COR-L47 (cell line): ENCODE measurements at regions not wholly inside any gene's neighbourhood (a gene's known extent, or its start where the extent isn't known, plus 50 kb on each side); places are given as distances from the start of the nearest gene placed in this dataset.
A peak's percentile ranks its signal among the peaks of the same experiment; 100 is the strongest.

ENCODE experiments used
- DNase-seq: peaks from one replicate; lab custom pipeline; 2025; lab: John Stamatoyannopoulos, UW

- peak; percentile 85 for DNase-seq
Observed at GRCh38 chr11:92867913-92868619, 101.4 kb upstream of the MTNR1B start.

GRCh38 chr11:92869716-92870115 is 99.7 kb upstream of the MTNR1B start:
- DNase-seq: no peak

DNA sequence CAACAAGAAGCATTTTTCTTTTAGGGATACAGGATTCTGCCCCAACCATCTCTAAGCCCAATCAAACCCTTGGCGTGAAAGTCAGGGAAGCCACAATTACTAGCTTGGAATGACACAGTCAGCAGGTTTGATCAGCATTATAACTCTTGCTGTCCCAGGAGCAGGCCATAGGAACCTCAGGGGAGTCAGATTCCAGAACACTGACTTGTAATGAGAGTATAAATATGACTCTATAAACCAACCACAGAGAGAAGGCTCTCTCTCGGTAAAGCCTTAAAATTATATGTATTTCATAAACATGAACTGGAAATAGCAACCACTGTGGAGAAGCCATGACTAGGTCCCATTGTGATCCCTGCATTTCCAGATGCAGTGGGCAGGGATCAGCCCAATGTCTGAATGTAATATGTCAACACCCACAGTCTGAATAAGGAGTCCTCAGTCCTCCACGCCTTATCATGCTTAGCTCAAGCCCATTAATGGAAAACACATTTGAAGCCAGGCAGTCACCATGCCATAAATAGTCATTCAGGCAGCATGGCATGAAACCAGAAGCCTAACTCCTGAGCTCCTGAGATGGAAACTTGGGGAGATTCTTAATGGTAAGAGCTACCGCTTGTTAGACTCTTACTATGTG is 99.1 kb upstream of the MTNR1B start:
- no peak for DNase-seq

DNA sequence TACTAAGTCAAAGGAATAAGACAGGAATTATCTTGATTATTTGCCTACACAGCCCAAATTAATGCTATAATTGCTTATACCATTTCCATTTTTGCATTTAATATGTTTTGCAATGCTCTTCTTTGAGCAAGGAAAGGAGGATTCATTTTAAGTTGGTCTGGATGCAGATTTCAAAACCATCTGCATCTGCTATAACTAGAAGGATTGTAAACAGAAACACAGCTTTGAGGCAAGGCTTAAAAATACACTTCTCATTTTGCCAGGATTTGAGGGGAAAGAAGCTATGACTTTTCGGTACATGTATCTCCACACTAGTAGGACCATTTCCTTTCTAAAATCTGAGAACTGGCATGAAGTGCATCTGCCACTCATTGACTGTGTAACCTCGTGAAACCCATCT is 95.9 kb upstream of the MTNR1B start:
- no peak for DNase-seq

DNA sequence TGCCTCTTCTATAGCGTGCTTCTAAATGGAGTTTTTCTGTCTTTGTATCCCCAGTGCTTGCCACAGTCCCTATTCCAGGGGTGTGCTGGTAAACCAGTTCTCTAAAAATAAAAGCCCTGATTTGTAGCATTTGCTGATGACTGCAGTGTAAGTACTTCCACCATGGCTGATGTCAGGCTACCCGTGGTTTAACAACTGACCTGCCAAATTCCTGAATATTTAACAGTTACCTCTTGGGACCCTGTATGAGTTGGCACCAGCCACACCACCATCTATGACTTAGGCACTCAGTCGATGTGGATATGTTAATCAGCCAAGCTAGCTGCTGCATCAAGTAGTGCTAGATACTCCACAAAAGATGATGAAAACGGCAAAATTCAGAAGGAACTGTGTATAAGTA is 94.0 kb upstream of the MTNR1B start:
- no peak for DNase-seq

DNA sequence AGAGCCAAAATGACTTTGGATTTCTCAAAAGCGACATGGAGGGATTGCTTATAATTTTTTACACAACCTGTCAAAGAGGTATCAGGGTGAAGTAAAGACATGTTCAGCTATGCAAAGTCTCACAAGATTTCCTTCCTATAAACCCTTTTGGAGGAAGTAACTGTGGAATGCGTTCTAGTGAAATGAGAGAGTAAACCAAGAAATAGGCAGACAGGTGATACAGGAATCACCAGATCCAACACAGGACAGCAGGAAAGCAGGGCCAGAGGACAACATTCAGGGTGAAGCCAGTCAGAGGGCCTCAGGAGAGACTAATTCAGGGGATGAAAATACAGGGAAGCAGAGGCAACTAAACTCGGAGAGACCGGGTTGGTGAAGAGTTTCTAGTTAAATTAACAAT is 90.4 kb upstream of the MTNR1B start:
- no peak for DNase-seq

- DNase-seq: no peak
Observed at GRCh38 chr11:92880381-92880780, 89.1 kb upstream of the MTNR1B start.

DNA sequence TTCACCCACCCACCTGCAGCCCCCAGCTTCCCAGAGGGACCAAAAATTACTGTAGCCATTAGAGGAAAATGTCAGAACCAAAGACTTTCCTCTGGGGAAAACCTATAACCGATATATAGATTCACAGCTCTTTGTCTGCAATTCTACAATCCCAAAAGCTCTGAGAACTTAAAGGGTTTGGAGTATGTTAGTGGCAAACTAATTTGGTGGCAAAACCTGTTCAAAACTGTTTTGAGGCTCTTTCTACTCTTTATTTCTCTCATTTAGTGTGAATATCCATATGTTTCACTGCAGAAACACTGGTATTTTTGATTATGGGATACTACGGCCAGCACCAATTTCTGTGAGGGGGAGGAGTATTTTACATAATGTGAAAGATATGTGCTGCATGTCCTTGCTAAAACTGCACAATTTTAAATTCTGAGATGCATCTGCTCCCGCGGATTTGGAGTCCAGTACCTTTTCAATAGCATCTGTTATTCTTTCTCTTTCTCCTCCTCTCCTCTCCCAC is 87.5 kb upstream of the MTNR1B start:
- no peak for DNase-seq

GRCh38 chr11:92882828-92883611 is 86.4 kb upstream of the MTNR1B start:
- DNase-seq: no peak

GRCh38 chr11:92885600-92885999 is 83.9 kb upstream of the MTNR1B start:
- DNase-seq: no peak

DNA sequence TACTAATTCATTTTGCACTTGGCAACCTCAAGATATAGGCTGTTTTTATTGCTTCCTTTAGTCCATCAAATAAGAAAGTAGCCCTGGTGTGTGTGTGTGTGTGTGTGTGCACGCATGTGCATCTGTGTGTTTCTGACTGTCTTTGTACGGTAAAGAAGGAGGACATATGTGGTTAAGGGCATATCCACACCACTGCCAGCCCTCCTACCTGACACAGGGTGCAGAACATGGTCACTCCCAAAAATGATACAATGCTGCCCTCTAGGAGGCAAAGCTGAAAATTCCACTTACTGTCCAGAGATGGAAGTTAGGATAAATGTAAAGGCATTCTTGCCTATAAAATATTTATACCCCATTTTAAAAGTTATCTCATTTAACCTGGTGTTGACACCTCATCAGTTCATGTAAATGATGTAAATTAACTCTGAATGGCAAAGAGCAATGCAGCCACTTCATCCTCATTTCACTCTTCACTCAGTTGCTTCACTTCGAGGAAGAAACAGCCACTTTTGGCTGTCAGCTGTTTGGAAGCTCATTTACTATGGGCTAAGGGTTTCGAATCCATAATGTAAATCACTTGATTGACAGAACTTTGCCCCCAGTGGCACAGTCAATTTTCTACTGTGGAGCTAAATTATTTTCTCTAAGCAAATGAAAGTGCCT is 83.1 kb upstream of the MTNR1B start:
- peak; percentile 78 for DNase-seq

DNA sequence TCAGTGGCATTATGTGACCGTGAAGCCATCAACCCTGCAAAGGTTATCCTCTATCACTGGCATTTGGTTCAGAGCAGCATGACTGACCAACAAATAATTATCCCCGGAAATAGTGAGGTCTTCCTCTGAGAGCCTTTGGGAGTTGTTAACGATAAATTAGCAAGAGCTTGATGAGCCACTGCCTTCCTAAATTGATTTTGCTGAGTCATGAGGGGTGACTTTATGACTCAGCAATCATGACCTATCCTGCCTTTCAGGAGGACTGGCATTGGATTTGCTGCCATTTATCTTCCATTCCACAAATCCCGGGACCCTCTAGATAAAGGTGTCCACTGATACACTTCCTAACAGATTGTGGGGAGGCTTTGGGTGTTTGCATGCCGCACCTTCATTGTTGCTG is 80.8 kb upstream of the MTNR1B start:
- DNase-seq: no peak

GRCh38 chr11:92890846-92891245 is 78.6 kb upstream of the MTNR1B start:
- DNase-seq: no peak

GRCh38 chr11:92892802-92893684 is 76.4 kb upstream of the MTNR1B start:
- no peak for DNase-seq

DNA sequence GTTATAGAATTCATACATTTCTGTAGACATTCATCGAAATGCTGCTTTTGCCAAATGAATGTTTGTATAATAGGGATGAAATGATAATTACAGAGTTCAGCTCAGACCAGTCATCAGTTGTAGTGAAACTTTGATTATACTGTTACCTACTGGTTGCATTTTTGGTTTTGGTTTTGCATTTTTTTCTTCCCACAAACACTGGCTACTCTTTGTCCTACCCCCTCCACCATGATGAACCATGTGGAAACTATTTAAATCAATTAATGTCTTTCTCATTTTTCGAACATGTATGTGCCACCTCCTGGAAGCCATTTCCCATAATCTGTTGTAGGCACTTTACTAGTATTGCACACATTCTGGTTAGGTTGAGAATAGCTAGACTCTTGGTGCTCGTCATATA is 75.3 kb upstream of the MTNR1B start:
- DNase-seq: no peak

DNA sequence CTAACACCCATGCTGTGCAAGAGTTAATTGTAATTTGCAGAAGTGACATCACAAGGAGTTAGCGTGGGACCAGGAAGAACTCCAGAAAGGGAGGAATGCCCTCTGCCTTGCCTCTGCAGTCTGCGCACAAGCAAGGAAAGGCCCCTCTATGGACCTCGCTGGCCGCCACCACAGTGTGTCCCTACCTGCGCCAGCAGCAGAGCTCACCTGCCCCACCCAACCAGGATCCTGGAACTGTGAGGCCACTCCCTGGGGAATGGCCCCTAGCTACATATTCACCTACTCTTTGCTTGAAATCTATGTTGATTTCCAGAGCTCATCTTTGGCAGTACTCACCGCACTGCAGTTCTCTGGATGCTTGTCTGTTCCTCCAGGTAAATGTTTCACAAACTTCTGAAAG is 72.0 kb upstream of the MTNR1B start:
- no peak for DNase-seq

DNA sequence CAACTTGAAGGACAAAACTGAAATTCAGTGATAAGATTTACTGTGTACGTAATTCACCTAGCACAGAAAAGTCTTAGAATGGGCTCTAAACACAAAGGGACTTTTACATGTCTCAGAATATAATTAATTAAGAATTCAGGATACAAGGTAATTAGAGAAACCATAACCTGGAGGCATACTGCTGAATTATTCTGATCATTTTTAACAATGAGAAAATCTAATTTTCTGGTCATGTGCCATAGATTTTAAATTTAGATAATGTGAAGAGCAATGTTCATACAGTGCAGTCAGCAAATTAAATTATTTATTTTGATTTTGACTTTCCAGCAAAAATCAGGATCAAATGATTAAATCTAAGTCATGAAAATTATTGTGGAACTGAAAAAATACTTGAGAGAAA is 67.0 kb upstream of the MTNR1B start:
- DNase-seq: no peak

DNA sequence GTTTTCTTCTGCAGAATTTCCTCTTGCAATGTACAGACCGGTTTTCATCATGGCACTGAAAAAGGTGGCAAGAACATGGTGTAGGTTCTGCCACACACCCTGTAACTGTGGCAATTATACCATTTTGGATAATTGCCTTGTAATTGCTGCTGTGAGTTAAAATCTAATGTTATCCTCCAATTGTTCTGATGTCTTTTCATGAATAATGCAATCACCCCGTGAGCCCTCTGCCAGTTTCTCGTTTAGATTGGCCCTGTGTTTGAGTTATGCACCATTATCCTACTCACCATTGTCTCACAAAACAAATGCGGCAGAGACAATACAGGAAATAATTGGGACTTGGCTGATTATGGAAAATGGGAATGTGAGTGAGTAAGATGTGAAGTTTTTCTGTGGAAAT is 61.8 kb upstream of the MTNR1B start:
- DNase-seq: peak; percentile 86

DNA sequence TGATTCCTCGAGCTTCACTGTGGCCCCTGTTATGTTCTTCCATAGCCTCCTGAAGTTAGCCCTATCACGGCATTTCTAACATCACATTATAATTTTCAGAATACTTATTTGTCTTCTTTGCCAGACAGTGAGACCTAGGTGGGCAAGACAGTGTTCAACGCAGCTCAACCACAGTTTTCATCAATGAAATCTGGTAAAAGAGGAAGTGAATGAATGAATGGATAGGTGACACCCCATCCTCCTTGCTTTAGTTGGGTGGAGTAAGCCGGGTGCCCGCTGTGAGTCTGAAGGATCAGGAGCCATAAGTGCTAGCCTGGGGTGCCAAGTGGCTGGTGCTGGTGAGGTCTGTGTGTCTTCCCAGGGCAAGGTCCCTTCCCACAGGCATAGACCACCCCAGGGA is 60.2 kb upstream of the MTNR1B start:
- DNase-seq: no peak

DNA sequence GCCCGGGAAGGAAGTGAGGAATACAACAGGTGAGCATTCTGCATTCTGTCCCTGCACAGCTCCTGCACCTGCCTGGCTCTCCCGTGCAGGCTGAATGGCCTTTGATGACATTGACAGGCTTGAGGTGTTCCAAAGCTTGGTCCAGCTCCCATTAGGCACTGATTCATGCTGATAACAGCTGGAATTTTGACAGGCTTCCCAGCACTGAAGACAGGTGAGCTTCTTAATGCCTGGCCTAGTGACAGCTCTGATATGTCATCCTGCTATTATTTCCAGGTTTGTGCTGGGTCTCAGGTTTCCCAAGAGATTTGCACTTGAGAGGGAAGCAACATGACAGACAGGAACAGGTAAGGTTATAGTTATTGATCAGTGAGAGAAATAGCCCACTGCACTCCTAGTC is 58.0 kb upstream of the MTNR1B start:
- DNase-seq: peak; percentile 77

GRCh38 chr11:92915551-92915950 is 53.9 kb upstream of the MTNR1B start:
- DNase-seq: no peak
